Tibial nerve (tissue), 4 donors: ENCODE measurements at regions not wholly inside any gene's neighbourhood (a gene's known extent, or its start where the extent isn't known, plus 50 kb on each side); places are given as distances from the start of the nearest gene placed in this dataset.

Source experiments
- DNase-seq, 2 donors: peaks; one replicate each; pipeline ENCODE4 v3.0.0-alpha.2; 2019; ENCODE audit warnings: low spot score in 2 of 2
- H3K27ac ChIP-seq, 4 donors: fragments of 200-600 bp; sonication (generic) in 3 of 4; one replicate each; pipeline ENCODE4 v1.5.1; 2017 to 2019; ENCODE audit warnings: mild to moderate bottlenecking in 1 of 4
- H3K27me3 ChIP-seq, 2 donors: fragments of 200-600 bp; sonication (generic) in 1 of 2; one replicate each; pipeline versions ENCODE4 v1.5.1 to v1.6.0; 2017 to 2019
- H3K36me3 ChIP-seq, 3 donors: fragments of 200-600 bp; sonication (generic); one replicate each; pipeline ENCODE4 v1.5.1; 2018 to 2019
- H3K4me1 ChIP-seq, 4 donors: fragments of 200-600 bp; sonication (generic) in 3 of 4; one replicate each; pipeline ENCODE4 v1.5.1; 2017 to 2019
- H3K4me3 ChIP-seq, 4 donors: fragments of 200-600 bp; sonication (generic) in 3 of 4; one replicate each; pipeline ENCODE4 v1.5.1; 2017 to 2019; ENCODE audit warnings: mild to moderate bottlenecking in 1 of 4, moderate library complexity in 1 of 4
- H3K9me3 ChIP-seq, 4 donors: fragments of 200-600 bp; sonication (generic) in 3 of 4; one replicate each; pipeline ENCODE4 v1.5.1; 2017 to 2019
- EP300 ChIP-seq, 2 donors: sonication (generic); formaldehyde crosslinking; IDR thresholded peaks; one replicate each; pipeline ENCODE4 v1.6.1; 2017; ENCODE audit warnings: antibody characterized with exemption in 2 of 2, mild to moderate bottlenecking in 1 of 2
- POLR2A ChIP-seq, 2 donors: fragments of 450-650 bp; IDR thresholded peaks; one replicate each; pipeline ENCODE4 v1.6.1; 2017; ENCODE audit warnings: antibody characterized with exemption in 2 of 2, mild to moderate bottlenecking in 2 of 2, moderate library complexity in 2 of 2
- WGBS, 2 donors: methylation state at CpG; one replicate each; pipeline ENCODE4 v1.1.5; 2018; 5-methylcytosine and 5-hydroxymethylcytosine counted together
- TF ChIP-seq, protein P1 (sequence below), 5 experiments: fragments of 200-600 bp in 3 of 5; fragments of 450-650 bp in 2 of 5; sonication (generic) in 3 of 5; IDR thresholded peaks; one replicate each; pipeline ENCODE4 v1.5.1; 2016 to 2019; ENCODE audit warnings: antibody characterized with exemption in 5 of 5, mild to moderate bottlenecking in 3 of 5, moderate library complexity in 2 of 5

DNA sequence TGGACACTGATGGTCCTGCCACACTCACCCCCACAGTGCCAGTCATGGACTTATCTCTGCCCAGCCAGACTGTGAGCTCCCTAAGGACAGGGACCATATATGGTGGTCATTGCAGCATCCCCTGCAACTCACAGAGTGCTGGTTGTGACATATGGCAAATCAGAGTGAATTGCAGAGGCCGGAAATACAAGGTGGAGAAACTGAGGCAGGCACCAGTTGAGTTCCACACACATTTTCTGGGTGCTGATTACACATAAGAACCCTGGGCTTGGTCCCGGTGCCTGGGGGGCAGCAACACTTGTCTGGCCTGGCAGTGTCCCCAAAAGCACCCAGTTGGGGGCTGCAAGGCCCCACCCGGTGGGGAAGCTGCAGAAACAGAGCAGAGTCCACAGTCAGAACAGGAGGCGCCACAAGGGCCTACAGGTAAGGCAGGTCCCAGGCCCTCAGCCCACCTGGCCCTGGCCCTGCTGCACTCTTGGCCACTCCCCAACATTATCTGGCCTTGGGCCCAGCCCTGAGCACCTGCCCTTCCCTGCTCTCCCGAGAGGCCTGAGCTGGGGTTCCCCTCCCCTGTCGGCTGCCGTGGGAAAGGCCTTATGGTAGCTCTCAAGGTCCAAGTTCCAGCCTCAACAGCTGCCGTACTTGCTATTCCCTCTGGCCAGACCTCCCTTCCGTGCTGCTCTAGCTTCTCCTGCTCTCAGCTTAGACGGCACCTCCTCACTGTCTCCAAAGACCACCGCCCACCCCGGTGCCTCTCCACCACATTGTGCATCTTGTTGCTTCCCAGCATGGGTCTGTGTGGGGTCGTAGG is 140.8 kb upstream of the PTPN1 start:
- no peaks in the 10 kb centered on the region for H3K27me3 ChIP-seq
- H3K4me3 ChIP-seq, result no peak overlapping the region
- H3K36me3 ChIP-seq, result no peaks in the 10 kb centered on the region
- peak overlapping the region in 1 of 4 donors; percentile 40 for H3K27ac ChIP-seq
- WGBS, 2 donors, result 65 to 71% methylated on average over 10 to 12 of the region's 13 CpGs
- TF ChIP-seq POLR2A (IDR thresholded peaks at IDR 0.05) (no peak), EP300 (IDR thresholded peaks at IDR 0.05) (no peak)
- TF ChIP-seq, protein P1, sequence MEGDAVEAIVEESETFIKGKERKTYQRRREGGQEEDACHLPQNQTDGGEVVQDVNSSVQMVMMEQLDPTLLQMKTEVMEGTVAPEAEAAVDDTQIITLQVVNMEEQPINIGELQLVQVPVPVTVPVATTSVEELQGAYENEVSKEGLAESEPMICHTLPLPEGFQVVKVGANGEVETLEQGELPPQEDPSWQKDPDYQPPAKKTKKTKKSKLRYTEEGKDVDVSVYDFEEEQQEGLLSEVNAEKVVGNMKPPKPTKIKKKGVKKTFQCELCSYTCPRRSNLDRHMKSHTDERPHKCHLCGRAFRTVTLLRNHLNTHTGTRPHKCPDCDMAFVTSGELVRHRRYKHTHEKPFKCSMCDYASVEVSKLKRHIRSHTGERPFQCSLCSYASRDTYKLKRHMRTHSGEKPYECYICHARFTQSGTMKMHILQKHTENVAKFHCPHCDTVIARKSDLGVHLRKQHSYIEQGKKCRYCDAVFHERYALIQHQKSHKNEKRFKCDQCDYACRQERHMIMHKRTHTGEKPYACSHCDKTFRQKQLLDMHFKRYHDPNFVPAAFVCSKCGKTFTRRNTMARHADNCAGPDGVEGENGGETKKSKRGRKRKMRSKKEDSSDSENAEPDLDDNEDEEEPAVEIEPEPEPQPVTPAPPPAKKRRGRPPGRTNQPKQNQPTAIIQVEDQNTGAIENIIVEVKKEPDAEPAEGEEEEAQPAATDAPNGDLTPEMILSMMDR (IDR thresholded peaks at IDR 0.05), result no peak
- peaks cover 0 to 4% (median 0%) of the 10 kb centered on the region in 4 donors for H3K9me3 ChIP-seq
- H3K4me1 ChIP-seq, result peaks cover 0 to 5% (median 2%) of the 10 kb centered on the region in 4 donors
- DNase-seq, result no peak

DNA sequence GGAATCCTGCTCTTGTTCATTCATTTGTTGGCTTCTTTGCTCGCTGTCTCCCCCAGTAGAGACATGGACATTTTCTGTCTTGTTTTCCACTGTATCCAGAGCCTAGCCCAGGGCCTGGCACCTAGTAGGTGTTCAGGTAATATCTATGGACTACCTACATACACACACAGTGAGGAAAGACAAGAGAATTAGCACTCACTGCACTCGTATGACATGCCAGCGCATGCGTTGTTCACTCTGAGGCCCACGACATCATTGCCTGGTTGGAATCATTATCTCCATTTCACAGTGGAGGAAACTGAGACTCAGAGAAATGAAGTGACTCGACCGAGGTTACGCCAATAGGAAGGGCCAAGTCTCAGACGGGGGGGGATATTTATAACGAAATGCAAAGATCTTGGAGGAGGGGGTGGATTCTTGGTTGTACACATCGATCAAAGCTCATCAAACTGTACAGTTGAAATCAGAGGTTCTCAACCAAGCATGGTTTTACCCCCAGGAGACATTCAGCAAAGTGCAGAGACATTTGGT is 140.1 kb upstream of the PTPN1 start:
- no peaks in the 10 kb centered on the region for H3K27me3 ChIP-seq
- H3K27ac ChIP-seq, result peak overlapping the region in 1 of 4 donors; percentile 40
- H3K4me1 ChIP-seq, result peaks cover 0 to 5% (median 2%) of the 10 kb centered on the region in 4 donors
- H3K4me3 ChIP-seq, result no peak overlapping the region
- H3K9me3 ChIP-seq, result peaks cover 0 to 4% (median 0%) of the 10 kb centered on the region in 4 donors
- no peaks in the 10 kb centered on the region for H3K36me3 ChIP-seq
- WGBS, 2 donors, result 91% methylated on average over 11 of the region's 11 CpGs
- no peak for DNase-seq
- TF ChIP-seq EP300 (IDR thresholded peaks at IDR 0.05) (no peak), POLR2A (IDR thresholded peaks at IDR 0.05) (no peak)
- TF ChIP-seq, protein P1 (IDR thresholded peaks at IDR 0.05), result no peak

- H3K27me3 ChIP-seq, result no peaks in the 10 kb centered on the region
- TF ChIP-seq POLR2A (IDR thresholded peaks at IDR 0.05) (no peak), EP300 (IDR thresholded peaks at IDR 0.05) (no peak)
- TF ChIP-seq, protein P1 (IDR thresholded peaks at IDR 0.05), result no peak
- no peak overlapping the region for H3K4me3 ChIP-seq
- H3K4me1 ChIP-seq, result no peaks in the 10 kb centered on the region
- no peak for DNase-seq
- H3K36me3 ChIP-seq, result no peaks in the 10 kb centered on the region
- H3K9me3 ChIP-seq, result no peaks in the 10 kb centered on the region
- 80 to 84% methylated on average over 13 of the region's 13 CpGs for WGBS, 2 donors
- H3K27ac ChIP-seq, result no peak overlapping the region
These were observed 138.1 kb upstream of the PTPN1 start for GRCh38 chr20:50371878-50372769.

- WGBS, 2 donors, result 39 to 66% methylated on average over 2 to 3 of the region's 3 CpGs
- Histone ChIP-seq H3K36me3 (no peaks in the 10 kb centered on the region), H3K27ac (no peak overlapping the region), H3K27me3 (no peaks in the 10 kb centered on the region), H3K9me3 (no peaks in the 10 kb centered on the region), H3K4me1 (no peaks in the 10 kb centered on the region), H3K4me3 (no peak overlapping the region)
- DNase-seq, result no peak
- TF ChIP-seq POLR2A (IDR thresholded peaks at IDR 0.05) (no peak), EP300 (IDR thresholded peaks at IDR 0.05) (no peak)
- TF ChIP-seq, protein P1 (IDR thresholded peaks at IDR 0.05), result no peak
These were observed 137.5 kb upstream of the PTPN1 start for GRCh38 chr20:50372770-50373088.
